GM12873 (cell line): ENCODE measurements at regions not wholly inside any gene's neighbourhood (a gene's known extent, or its start where the extent isn't known, plus 50 kb on each side); places are given as distances from the start of the nearest gene placed in this dataset.

ENCODE experiments used
- CTCF ChIP-seq: IDR thresholded peaks from 2 replicates; pipeline ENCODE4 v1.5.1; 2012; ENCODE audit warnings: low read depth, mild to moderate bottlenecking, moderate library complexity, low read length, control low read depth; ENCODE audit not compliant: insufficient read depth; ENCODE audit errors: missing control alignments

- TF ChIP-seq CTCF = no peak
These were observed 106.8 kb downstream of the MDH1 start for GRCh38 chr2:63695583-63695982.

- no peak for TF ChIP-seq CTCF
These were observed 107.7 kb downstream of the MDH1 start for GRCh38 chr2:63696496-63696895.

- no peak for TF ChIP-seq CTCF
These were observed 108.4 kb downstream of the MDH1 start for GRCh38 chr2:63697160-63697559.

- peak; percentile 60 for TF ChIP-seq CTCF
These were observed 110.2 kb downstream of the MDH1 start for GRCh38 chr2:63698786-63699548.

- TF ChIP-seq CTCF = no peak
These were observed 110.7 kb downstream of the MDH1 start for GRCh38 chr2:63699549-63699839.

- no peak for TF ChIP-seq CTCF
These were observed 111.5 kb downstream of the MDH1 start for GRCh38 chr2:63700271-63700670.

GRCh38 chr2:63701406-63701805 lies 112.6 kb downstream of the MDH1 start:
- no peak for TF ChIP-seq CTCF
